ENCODE measurements at regions not wholly inside any gene's neighbourhood (a gene's known extent, or its start where the extent isn't known, plus 50 kb on each side); places are given as distances from the start of the nearest gene placed in this dataset.

DNA sequence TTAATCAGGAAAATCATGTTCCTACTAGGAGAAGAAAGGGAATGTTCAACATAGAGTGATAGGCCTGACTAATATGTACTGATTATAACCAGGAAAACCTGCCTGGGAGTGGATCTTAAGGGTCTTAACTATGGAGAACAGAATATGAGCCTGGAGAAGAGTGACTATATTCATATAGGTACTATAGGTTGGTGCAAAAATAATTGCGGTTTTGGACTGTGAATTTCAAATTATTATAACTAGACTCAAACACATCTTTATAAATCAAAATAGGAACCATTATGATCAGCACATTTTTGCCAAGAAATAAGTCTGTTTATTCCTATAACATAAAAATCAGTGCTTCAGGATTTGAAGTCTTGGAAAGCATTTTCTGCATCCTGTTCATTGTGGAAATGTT, 189.8 kb upstream of the ADAMTS5 start:
- 100% methylated on average over 1 of the region's 1 CpG for WGBS, 2 donors (ENCODE audit: low coverage in 1 of 2)
- H3K27ac ChIP-seq, result no peak overlapping the region
- peaks cover 0 to 28% (median 0%) of the 10 kb centered on the region in 3 donors for H3K4me1 ChIP-seq
- no peaks in the 10 kb centered on the region for H3K9me3 ChIP-seq
- no peaks in the 10 kb centered on the region for H3K27me3 ChIP-seq
- TF ChIP-seq, protein P1, sequence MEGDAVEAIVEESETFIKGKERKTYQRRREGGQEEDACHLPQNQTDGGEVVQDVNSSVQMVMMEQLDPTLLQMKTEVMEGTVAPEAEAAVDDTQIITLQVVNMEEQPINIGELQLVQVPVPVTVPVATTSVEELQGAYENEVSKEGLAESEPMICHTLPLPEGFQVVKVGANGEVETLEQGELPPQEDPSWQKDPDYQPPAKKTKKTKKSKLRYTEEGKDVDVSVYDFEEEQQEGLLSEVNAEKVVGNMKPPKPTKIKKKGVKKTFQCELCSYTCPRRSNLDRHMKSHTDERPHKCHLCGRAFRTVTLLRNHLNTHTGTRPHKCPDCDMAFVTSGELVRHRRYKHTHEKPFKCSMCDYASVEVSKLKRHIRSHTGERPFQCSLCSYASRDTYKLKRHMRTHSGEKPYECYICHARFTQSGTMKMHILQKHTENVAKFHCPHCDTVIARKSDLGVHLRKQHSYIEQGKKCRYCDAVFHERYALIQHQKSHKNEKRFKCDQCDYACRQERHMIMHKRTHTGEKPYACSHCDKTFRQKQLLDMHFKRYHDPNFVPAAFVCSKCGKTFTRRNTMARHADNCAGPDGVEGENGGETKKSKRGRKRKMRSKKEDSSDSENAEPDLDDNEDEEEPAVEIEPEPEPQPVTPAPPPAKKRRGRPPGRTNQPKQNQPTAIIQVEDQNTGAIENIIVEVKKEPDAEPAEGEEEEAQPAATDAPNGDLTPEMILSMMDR (IDR thresholded peaks at IDR 0.05), result no peak
- no peak for TF ChIP-seq EP300 (IDR thresholded peaks at IDR 0.05)
- TF ChIP-seq POLR2A (IDR thresholded peaks at IDR 0.05), result no peak
- TF ChIP-seq POLR2AphosphoS5 (IDR thresholded peaks at IDR 0.05), result no peak
- ATAC-seq, result no peak
- H3K36me3 ChIP-seq, result no peaks in the 10 kb centered on the region
- no peak overlapping the region for H3K4me3 ChIP-seq

DNA sequence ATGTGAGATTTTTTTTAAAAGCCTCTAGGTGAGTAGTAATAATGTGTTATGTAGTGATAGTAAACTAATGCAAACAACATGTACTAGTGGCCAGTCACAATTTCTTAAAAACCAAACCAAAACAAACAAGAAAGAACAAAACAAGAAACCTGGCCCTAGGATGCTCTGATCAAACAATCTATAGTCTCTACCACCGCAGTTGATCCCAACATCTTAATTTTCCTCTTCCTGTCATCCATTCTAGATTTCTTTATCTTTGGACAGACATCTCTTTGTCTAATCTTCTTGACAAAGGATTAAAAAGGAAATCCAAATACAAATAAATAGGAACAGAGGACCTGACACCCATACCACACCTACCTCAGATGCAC, 188.2 kb upstream of the ADAMTS5 start:
- H3K27me3 ChIP-seq, result no peaks in the 10 kb centered on the region
- H3K4me3 ChIP-seq, result no peak overlapping the region
- H3K4me1 ChIP-seq, result peaks cover 0 to 27% (median 0%) of the 10 kb centered on the region in 3 donors
- no peaks in the 10 kb centered on the region for H3K9me3 ChIP-seq
- H3K27ac ChIP-seq, result peak overlapping the region in 1 of 4 donors; percentile 42
- no peaks in the 10 kb centered on the region for H3K36me3 ChIP-seq
- TF ChIP-seq EP300 (IDR thresholded peaks at IDR 0.05) (no peak), POLR2A (IDR thresholded peaks at IDR 0.05) (no peak), POLR2AphosphoS5 (IDR thresholded peaks at IDR 0.05) (no peak)
- TF ChIP-seq, protein P1 (IDR thresholded peaks at IDR 0.05), result no peak
- 93 to 100% methylated on average over 1 of the region's 1 CpG for WGBS, 2 donors (ENCODE audit: low coverage in 1 of 2)
- ATAC-seq, result no peak

DNA sequence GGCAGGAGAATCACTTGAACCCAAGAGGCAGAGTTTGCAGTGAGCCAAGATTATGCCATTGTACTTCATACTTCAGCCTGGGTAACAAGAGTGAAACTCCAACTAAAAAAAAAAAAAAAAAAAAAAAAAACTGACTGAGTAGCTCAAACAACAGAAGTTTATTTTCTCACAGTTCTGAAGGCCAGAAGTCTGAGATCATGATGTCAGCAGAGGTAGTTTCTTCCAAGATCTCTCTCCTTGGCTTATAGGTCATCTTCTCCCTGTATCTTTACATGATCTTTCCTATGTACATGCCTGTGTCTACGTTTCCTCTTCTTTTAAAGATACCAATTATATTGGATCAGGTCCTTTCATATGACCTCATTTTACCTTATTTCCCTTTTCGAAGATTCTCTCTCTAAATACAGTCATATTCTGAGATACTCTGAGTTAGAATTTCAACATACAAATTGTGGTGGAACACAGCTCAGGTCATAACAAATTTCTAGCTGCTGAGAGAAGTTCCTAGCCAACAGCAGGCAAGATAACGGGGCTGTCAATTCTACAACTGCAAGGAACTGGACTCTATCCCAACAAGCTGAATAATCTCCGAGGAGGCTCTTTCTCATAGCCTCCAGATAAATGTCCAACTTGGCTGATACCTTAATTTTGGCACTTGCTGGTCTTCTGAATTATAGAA, 187.7 kb upstream of the ADAMTS5 start:
- Histone ChIP-seq H3K27me3 (no peaks in the 10 kb centered on the region), H3K9me3 (no peaks in the 10 kb centered on the region), H3K4me1 (peaks cover 0 to 22% (median 0%) of the 10 kb centered on the region in 3 donors), H3K36me3 (no peaks in the 10 kb centered on the region), H3K4me3 (no peak overlapping the region), H3K27ac (peak overlapping the region in 3 of 4 donors; percentile 40 to 50 (median 42))
- TF ChIP-seq, protein P1 (IDR thresholded peaks at IDR 0.05), result no peak
- TF ChIP-seq EP300 (IDR thresholded peaks at IDR 0.05), result no peak
- no peak for TF ChIP-seq POLR2A (IDR thresholded peaks at IDR 0.05)
- TF ChIP-seq POLR2AphosphoS5 (IDR thresholded peaks at IDR 0.05), result no peak
- ATAC-seq, result peak; percentile 80
- 22 to 70% methylated on average over 3 to 4 of the region's 4 CpGs for WGBS, 2 donors (ENCODE audit: low coverage in 1 of 2)

DNA sequence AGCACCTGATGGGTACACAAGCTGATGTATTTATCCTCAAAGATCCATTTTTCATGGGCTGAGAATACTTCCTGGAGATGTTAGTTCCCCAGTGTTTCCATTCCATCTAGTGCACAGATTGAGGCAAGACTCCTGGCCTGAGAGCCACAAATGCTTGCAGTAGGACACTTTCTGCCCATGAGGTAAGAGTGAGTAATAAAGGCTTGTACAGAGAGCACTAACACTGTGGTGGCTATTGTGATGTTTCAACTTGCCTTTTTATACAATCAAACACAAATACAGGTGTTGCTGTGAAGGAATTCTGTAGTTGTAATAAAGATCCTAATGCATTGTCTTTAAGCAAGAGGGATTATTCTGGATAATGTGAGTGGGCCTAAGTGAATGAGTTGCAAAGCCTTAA, 186.1 kb upstream of the ADAMTS5 start:
- no peak for ATAC-seq
- H3K4me1 ChIP-seq, result peaks cover 0 to 6% (median 0%) of the 10 kb centered on the region in 3 donors
- H3K4me3 ChIP-seq, result no peak overlapping the region
- H3K9me3 ChIP-seq, result no peaks in the 10 kb centered on the region
- no peaks in the 10 kb centered on the region for H3K36me3 ChIP-seq
- TF ChIP-seq POLR2AphosphoS5 (IDR thresholded peaks at IDR 0.05) (no peak), POLR2A (IDR thresholded peaks at IDR 0.05) (no peak), EP300 (IDR thresholded peaks at IDR 0.05) (no peak)
- TF ChIP-seq, protein P1 (IDR thresholded peaks at IDR 0.05), result no peak
- H3K27me3 ChIP-seq, result no peaks in the 10 kb centered on the region
- no peak overlapping the region for H3K27ac ChIP-seq

DNA sequence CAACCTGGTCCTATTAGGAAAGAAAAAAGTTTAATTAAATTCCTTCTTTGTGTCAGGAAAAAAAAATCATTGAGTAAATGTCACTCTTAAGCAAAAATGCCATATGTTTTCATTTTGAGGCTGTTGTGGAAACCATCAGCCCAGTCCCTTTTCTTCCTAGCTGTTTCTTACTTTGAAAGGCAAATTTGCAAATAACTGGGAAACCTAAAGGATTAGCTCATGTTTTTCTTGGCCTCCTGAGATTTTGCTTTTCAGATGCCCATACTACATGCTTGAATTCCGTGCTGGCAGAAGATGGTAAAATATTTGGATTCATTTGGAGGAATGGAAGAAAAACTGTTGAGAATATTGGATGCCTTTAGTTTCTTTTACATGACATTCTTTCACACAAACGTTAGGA, 182.1 kb upstream of the ADAMTS5 start:
- no peaks in the 10 kb centered on the region for H3K9me3 ChIP-seq
- no peaks in the 10 kb centered on the region for H3K4me1 ChIP-seq
- H3K4me3 ChIP-seq, result no peak overlapping the region
- WGBS, 2 donors (ENCODE audit: low coverage in 1 of 2), result 37 to 53% methylated on average over 2 of the region's 2 CpGs
- ATAC-seq, result no peak
- no peaks in the 10 kb centered on the region for H3K27me3 ChIP-seq
- TF ChIP-seq POLR2A (IDR thresholded peaks at IDR 0.05) (no peak), EP300 (IDR thresholded peaks at IDR 0.05) (no peak), POLR2AphosphoS5 (IDR thresholded peaks at IDR 0.05) (no peak)
- H3K27ac ChIP-seq, result no peak overlapping the region
- H3K36me3 ChIP-seq, result no peaks in the 10 kb centered on the region
